T follicular helper cell (primary cell): ENCODE measurements at regions not wholly inside any gene's neighbourhood (a gene's known extent, or its start where the extent isn't known, plus 50 kb on each side); places are given as distances from the start of the nearest gene placed in this dataset.

ENCODE experiments used
- DNase-seq: peaks from one replicate; pipeline ENCODE4 v3.0.0-alpha.2; 2020; ENCODE audit warnings: low read depth

DNA sequence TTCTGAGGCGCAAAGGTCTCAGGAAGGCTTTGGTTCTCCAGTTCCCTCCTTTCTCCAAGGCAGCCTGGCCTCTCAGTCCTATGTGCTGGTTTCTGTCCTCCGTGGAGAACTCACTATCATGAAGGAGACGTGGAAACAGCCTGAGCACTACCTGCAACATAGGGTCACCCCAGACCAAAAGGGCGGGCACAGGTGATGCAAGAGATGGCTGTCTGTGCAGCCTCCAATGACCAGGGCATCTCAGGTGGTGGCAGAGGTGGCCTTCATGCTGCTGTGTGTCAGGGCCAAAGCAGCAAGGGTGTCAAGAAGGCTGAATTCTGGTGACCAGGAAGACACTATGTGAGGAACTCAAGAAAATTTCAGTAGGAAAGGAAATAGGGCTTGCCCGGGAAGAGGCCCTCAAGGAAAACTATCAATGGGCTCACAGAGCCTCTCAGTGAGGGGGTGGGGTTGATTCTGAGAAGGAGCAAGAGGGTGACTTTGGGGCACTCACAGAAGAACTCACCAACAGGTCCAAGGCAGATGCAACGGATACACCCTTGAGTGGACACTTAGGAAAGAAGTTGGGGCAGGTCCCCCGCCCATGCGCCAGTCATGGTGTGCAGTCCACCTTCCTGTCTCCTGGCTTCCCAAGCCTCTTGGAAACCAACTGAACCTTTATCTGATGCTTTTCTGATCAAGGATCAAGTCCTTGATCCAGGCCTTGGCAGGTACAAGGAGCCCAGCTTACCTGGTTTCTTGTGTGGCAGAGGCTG lies 212.3 kb upstream of the B3GAT1 start:
- no peak for DNase-seq

DNA sequence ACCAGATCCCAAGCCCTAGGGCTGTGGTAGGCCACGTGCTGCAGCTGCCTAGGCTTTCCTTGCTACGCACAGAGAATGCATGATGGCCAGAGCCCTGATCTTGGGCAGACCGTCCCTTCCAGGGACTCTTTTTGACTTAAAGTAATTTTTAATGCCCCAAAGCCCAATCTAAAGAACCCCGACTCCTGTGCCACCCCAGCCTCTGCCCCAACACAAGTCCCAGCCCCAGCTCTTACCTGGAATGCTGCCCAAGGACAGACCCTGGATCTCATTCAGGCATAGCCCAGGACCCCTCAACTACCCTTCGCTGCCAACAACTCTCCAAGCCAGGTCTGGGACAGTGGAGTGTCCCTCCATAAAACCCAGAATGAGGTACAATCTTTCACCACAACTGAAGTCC lies 211.7 kb upstream of the B3GAT1 start:
- DNase-seq, result no peak

DNA sequence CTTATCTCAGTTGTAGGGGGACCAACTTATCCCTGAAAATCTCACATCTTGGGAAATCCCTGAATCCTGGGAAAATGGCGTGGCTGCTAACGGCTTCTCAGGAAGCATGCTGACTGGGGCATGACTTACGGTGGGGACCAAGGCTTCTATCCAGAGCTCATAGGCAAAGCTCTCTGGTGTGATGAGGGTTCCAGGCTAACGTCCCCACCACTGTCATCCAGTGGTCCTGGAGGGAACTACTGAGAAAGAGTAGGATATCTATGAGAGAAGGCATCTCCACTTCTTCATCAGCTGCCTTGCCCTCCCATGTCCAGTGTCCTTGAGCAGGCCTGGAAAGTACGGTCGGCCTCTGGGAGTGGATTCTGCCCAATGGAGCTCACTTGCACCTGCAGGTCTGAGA lies 210.4 kb upstream of the B3GAT1 start:
- no peak for DNase-seq

DNA sequence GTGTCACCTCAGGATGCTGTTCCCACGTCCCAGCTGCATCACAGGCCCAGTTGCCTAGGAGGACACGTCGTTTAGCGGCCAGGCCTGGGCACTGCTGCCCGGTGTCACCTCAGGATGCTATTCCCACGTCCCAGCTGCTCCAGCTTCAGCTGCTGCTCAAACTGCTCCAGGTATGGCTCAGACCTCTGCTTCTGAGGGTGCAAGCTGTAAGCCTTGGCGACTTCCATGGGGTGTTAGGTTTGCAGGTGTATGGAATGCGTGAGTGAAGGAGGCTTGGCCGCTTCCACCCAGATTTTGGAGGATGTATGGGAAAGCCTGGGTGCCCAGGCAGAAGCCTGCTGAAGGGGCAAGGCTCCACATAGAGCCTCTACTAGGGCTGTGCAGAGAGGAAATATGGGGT lies 205.3 kb upstream of the B3GAT1 start:
- no peak for DNase-seq

DNA sequence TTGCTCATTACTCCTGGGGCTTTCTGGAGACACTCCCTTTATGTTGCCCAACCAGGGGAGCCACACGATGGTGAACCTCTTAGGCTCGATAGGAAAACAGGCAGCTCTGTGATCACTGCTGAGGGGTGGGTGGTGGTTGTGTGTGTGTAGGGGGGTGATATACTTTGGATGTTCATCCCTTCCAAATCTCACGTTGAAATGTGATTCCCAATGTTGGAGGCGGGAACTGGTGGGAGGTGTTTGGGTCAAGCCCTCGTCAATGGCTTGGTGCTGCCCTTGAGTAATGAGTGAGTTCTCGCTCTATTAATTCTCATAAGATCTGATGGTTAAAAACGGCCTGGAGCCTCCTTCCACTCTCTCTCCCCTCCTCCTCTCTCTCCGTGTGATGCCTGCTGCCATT lies 204.0 kb upstream of the B3GAT1 start:
- no peak for DNase-seq

DNA sequence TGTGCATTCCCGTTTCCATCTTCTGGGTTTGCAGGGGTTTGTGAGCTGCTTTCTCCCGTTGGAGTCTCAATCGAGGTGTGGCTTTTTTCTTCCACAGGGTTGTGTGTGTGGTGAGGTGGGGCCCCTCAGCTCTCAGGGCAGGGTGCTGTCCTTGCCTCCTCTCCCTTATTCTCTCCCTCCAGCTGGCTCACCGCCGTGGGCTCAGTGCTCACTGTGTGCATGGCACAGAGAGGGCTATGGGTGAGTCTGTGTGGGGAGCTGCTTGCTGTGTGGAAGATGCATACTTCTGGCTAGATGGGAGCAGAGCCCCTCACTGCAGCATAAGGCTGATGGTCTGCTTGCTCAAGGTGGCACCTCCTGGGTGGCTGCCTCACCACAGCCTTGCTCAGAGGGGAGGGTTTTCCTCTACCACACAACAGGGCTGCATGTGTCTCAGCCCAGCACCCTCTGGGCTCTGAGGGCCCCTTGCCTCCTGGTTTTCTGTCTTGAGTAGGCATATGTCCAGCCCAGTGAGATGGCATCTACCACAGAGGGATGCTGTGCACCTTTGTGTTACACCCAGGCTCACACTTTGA lies 203.1 kb upstream of the B3GAT1 start:
- DNase-seq, result no peak

DNA sequence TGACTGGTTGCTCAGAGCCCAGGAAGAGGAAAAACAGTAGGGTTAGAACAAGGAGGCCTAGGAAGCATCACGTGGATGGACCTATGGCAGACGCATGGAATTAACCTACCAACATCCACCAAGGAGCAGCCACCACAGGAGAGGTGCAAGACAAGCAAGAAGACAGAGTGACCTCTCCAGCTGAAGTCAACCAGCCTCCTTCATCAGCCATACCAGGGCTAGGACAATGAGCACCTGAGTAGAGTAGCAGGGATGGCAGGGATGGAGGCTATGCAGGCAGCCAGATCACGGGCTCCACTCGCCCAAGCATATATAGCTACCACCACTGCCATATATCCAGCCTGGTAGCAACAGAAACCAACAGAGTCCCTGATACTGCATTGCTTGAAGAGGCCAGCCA lies 202.1 kb upstream of the B3GAT1 start:
- DNase-seq, result no peak

DNA sequence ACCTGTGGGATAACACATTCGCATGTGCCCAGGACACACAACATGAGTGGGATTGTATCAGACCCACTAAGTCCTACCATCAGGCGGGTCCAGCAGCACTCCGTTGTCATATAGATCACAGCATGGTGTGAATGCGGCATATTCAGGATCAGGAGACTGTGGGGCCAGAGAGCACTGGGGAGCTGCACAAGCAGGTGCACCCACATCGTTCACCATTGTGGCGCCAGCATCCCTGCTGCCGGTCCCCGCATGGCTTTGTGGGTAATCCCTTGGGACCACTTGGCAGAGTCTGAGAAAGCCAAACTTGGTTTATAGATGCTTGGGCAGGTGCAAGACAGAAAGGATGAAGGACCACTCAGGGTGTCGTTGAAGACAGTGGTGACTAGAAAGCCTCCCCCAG lies 201.6 kb upstream of the B3GAT1 start:
- no peak for DNase-seq

DNA sequence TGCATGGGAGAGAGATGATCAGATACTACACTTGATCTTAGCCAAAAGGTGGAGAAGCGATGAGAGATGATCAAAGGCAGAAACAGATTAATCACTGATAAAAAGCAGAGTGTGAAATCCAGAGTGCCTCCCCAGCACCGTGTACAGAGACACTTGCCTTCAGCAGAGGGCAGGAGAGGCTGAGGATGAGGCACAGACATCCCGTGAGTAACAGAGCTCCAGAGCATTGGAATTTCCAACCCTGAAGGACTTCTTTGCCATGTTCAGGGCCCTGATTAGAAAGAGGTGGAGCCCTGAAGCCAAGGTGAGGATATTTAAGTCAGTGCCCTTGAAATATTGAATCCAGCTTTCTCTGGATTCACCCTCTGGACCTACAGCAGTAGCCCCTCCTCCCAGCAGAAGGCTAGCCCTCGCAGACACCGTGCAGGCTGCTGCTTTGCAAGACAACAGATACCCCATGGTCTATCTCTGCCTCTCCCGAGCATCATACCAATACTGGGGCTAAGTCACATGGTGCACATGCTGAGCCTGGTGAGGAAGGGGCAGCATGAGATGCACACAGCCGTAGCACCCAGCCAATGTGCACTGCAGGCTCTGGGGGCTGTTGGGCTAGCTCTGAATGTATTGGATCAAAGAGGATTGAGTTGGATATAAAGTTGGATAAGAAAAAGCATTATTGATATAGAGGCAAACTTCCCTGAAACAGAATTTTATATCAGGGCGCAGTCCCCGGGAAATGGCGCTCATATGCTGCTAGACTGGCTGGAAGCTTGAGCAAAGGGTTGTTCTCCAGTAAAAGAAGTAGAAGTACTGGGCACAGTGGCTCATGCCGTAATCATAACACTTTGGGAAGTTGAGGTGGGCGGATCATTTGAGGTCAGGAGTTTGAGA lies 200.3 kb upstream of the B3GAT1 start:
- DNase-seq, result no peak

DNA sequence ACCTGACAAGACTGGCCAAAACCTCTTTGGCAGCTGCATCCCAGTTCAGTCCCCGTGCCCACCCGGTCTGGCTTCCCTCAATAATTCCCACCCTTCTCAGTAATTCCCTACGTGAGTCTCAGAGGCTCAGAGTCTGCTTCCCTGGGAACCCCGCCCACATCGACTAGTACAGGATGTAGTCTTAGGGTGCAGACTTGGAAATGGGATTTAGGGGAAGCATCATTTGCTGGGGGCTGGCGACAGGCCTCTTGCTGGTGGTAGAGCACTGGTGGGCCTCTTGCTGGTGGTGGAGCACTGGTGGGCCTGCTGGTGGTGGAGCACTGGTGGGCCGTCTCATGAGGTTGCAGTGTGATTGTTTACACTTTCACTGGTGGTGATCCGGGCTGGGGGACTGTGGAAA lies 199.5 kb upstream of the B3GAT1 start:
- DNase-seq, result no peak

DNA sequence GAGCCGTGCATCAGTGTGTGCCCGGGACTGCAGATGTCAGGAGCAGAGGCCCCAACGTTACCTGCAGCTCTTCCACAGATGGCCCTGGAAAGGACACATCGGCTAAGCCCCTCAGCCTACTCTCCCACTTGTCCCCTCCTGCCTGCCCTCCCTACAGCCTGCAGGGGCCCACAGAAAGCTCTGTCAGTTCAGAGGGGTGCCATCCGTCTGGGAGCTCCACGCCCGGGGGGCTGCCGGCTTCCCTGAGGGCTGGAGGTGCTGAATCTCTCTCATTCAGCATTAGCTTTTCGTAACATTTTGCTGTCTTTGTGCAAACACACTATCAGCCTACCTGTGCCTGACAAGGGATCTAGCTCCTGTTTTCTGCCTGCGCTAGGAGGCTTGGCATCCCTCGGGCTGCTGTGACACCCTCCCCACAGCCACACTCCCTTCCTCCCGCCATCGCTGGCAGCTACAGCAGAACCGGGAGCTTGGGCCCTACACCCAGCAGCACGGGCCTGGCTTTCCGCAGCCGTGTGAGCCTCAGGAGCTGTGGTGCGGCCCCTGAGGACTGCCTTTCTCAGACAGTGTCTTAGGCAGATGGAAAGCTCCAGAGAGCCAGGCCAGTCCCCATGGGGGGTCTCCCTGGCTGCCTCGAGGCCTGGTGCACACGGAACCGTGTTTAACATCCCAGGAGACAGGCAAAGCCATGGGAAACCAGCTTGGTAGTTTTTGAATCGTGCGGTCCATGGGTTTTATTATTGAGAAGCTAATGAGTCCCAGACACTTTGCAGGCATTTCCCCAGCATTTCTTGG lies 198.3 kb upstream of the B3GAT1 start:
- no peak for DNase-seq

DNA sequence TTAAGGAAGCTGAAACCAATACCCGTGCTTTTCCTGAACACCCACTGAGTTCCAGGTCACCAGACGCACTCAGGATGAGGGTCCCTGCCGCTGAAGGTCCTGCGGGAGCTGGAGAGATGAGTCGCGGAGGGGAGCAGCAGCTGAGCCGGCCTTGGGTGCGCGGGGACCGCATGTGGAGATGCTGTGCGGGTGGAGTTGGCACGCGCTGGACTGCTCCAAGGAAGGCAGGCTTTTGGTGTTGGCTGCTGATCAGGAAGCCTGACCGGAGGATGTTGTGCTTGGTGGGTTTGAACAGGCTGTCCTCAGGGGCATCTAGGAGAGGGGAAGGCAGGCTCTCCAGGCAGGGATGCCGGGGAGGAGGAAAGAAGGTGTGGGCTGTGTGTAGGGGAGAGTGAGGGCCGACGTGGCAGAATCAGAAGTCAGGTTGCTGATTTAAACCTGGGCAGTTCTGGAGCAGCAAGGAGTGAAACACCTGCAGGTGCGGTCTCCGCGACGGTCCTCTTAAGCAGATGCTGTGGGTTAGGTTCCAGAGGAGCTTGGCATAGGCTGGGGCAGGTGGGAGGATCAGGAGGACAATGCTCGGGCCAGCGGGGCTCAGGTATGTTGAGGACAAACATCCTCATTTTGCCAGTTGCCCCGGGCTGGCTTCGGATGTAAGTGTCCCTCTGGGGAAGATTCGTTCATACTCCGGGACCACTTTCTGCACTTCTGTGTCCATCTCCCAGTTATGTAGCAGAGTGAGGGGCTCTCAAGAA lies 197.5 kb upstream of the B3GAT1 start:
- DNase-seq, result no peak

DNA sequence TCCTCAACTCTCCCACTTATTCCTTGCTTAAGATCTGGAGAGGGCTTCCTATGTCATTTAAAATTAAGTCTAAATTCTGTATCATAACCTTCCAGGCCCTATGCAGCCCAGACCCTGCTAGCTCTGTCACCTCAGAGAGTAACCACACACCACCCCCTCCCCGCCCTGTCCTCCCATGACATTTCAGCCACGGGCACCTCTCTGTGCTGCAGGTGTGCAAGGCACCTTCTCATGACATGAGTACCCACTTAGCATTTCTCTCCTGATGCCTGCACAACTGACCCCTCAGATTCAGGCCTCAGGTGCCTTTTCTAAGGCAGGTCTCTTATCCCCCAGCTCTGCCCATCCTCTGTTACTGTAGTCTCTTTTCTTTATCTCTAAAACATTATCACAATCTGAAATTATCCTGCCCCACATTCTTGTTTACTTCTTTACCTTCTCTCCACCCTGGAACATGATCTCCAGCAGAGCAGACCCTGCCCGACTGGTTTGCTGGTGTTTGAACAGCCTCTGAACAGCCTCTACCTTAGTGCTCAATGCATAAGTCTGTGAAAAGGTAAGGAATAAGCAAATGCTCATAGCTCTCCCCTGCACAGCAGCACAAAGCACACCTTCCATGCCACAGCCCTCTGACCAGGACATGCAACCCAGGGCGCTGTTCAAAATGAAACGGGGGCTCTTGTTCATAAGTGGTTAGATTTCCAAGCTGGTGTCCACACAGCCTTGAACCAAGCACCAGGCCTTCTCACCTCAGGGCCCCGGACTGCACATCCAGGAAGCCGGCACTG lies 196.1 kb upstream of the B3GAT1 start:
- DNase-seq, result no peak

DNA sequence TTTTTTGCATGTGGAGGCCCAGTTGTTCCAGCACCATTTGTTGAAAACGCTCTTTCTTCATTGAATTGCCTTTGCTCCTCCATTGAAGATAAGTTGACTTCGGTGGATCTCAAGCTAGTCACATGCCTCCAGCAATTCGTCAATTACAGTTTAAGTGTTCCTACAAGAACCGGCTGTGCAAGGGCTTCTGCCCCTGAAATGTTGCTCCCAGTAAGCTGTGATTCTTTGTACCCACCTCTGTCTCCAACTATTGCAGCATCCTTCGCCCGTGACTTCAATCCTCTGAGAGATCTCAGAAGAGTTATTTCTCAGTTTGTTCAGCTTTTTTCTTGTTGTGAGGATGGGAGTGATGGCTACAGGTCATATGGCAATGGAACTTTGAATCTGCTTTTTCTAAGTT lies 194.2 kb upstream of the B3GAT1 start:
- no peak for DNase-seq

DNA sequence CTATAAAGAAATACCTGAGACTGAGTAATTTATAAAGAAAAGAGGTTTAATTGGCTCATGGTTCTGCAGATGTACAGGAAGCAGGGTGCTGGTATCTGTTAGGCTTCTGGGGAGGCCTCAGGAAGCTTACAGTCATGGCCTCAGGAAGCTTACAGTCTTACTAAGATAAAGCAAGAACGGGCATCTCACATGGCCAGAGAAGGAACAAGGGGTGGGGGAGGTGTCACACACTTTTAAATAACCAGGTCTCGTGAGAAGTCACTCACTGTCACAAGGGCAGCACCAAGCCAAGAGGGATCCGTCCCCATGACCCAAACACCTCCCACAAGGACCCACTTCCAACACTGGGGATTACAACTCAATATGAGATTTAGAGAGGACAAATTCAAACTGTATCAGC lies 192.8 kb upstream of the B3GAT1 start:
- no peak for DNase-seq

DNA sequence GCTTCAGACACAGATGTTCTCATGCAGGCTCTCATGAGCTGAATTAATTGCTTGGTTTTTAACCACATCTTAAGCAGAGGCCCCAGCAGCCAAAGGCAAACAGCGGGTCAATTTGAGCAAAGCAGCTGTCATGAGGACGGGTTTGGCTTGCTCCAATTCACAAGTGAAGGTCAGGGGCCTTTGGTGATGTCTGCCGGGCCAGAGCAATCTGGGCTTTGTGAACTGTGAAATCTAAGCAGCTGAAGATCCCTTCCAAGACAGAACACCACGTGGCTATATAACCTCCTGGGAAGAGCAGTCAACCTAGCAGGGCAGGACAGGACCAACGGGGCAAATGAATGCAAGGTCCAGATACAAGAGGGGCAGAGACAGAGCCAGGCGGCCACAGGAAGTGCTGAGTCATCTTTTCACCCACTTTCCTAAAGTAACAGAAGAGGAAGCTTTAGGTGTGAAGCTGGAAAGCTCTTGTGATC lies 187.3 kb upstream of the B3GAT1 start:
- no peak for DNase-seq

DNA sequence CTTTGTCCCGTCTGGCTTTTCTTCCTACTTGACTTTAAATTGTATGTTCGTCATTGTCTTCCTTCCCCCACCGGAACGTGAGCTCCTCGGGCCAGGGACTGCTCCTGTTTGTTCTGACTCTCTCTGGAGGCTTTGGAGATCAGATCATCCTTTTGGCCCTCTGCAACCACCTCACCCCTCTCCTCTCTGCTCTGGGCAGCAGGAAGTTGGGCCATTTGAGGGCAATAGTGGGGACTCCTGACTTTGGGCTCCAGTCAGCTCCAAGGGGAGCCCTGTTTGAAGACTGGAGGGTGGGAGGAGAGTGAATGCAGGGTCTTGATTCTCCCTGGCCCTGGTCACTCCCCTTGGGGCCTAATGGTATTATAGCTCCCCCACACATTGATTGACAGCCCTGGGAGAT lies 186.3 kb upstream of the B3GAT1 start:
- no peak for DNase-seq

DNA sequence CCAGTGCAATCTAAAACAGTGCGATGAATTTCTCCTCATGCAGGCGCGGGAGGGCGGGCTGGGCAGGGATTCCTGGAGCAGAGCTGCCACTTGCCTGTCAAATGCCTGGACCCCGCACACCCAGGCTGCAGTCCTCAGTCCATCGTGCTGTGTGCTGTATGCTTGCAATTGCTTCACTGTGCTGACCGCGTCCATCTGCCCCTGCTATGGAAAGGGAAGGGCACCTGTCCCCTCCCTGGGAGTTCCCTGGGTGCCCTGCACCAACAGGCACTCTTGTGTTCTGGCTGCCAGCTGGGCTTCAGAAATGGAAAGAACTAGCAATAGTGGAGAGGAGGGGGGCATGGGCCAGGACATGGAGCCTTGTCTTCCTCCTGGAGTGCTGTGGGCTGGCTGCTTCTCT lies 185.4 kb upstream of the B3GAT1 start:
- no peak for DNase-seq

DNA sequence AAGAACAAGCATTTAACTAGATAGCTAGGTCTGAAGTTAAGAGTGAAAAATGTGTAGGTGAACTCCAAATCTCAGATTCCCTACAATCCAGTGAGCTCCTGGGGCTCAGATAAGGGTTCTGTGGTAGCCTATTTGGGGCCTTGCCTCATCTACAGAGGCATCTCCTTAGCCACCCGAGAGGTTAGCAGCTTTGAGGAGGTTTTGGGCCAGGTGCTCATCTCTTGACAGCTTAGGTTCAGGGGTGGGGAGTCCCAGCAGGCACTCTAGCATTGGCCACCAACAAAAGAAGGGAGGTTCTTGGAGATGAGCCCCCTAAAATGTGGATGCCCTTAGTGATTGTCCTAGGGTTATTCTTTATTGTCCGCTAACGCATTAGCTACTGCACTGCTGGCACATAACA lies 184.4 kb upstream of the B3GAT1 start:
- no peak for DNase-seq

DNA sequence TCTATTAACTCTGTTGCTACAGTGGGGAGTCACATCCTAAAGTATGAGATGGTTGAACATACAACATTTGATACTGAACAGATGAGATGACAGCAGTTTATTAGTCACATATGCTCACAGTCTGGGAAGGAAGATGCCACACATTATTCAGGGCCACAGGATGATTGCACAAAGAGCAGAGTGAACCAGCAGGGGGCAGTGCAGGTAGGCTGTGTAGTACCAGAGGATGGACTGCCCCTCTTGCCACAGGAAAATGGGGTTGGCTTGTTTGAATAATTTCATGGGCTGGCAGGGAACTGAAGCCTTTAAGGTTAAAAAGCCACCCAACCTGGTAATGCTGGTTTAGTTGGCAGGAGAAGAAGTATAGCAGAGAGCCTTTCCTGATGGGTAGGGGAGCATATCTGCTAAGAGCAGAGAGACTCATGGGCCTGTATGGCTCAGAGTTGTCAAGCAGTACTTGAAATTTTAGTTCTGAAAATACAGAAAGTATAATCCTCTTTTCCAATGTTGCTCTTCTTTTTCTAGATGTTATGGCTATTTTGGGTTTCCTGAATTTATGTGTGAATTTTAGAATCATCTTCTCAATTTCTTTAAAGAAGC lies 180.4 kb upstream of the B3GAT1 start:
- no peak for DNase-seq
